ENCODE measurements at regions not wholly inside any gene's neighbourhood (a gene's known extent, or its start where the extent isn't known, plus 50 kb on each side); places are given as distances from the start of the nearest gene placed in this dataset.

DNA sequence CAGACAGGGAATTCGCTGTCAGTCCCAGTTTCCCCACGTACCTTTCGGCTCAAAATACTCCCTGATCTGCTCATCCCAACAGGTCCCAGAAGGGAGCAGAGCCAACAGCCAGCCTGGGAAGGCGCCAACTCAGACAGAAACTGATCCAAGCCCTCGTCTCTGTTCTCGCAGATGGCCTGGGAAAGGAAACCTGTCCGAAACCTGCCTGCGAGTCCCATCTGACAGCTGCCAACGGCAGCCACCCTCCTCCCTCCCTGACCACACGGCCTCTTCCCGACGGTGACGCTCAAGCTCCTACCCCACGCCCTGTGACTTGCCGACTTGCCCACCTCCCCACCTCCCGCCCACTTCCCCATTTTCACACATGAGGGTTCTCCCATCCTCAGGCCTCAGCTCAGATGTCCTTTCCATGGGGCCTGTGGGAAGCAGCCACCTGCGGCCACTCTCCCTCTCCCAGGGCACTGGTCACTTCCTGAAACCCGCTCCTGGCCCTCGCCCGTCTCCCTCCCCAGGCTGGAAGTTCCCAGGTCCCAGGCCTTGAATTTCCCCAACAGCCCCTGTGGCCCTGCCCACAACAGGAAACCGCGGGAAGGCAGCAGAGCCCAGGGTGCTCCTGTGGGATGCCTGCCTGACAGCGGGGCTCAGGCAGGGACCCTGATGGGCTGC lies 60.9 kb upstream of the FBRSL1 start:
- H3K4me3 ChIP-seq (ENCODE audit: low read length), result no peak overlapping the region
- TF ChIP-seq, protein P1, sequence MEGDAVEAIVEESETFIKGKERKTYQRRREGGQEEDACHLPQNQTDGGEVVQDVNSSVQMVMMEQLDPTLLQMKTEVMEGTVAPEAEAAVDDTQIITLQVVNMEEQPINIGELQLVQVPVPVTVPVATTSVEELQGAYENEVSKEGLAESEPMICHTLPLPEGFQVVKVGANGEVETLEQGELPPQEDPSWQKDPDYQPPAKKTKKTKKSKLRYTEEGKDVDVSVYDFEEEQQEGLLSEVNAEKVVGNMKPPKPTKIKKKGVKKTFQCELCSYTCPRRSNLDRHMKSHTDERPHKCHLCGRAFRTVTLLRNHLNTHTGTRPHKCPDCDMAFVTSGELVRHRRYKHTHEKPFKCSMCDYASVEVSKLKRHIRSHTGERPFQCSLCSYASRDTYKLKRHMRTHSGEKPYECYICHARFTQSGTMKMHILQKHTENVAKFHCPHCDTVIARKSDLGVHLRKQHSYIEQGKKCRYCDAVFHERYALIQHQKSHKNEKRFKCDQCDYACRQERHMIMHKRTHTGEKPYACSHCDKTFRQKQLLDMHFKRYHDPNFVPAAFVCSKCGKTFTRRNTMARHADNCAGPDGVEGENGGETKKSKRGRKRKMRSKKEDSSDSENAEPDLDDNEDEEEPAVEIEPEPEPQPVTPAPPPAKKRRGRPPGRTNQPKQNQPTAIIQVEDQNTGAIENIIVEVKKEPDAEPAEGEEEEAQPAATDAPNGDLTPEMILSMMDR (conservative IDR thresholded peaks at IDR 0.05; ENCODE audit: low read depth, low read length), result no peak
- no peak for DNase-seq (ENCODE audit: low read depth)

DNA sequence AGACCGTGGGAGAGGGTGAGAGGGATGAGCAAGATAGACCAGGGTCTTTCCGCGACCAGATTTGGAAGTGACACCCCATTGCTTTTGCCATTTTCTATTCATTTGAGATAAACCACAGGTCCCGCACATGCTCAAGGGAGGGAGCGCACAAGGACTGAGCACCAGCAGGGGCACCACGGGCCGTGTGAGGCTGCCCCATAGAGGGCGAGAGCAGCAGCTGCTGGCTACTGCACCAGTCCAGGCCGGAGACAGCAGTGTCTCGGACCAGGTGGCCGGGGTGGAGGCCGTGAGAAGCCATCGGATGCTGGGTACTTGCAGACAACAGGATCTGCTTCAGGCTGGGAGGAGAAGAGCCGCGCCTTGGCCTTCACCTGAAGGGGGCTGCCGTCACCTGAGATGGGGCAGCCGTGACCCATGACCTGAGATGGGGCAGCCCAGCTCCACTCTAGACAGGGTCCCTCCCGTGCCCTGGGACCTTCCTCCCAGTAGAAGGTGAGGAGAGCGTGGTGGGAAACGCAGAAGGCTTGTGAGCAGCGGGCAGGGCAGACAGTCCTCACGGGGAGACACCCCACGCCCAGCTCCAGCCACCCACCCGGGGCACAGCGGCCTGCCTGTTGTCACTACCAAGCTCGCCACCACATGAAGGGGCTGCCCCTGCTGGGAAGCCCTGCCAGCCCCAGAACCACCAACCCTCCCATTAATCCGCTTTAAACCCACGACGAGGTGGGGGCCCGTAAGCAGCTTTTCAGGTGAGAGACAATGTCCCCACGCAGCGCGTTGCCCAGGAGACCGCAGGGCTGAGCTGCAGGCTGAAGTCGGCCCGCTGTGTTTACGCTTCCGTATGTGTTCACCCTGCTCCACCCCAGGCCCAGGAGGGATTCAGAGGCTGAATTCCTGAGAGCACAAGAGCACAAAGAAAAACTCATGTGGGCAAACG lies 61.7 kb upstream of the FBRSL1 start:
- TF ChIP-seq, protein P1 (conservative IDR thresholded peaks at IDR 0.05; ENCODE audit: low read depth, low read length), result peak; percentile 8
- DNase-seq (ENCODE audit: low read depth), result peak; percentile 27
- no peak overlapping the region for H3K4me3 ChIP-seq (ENCODE audit: low read length)

DNA sequence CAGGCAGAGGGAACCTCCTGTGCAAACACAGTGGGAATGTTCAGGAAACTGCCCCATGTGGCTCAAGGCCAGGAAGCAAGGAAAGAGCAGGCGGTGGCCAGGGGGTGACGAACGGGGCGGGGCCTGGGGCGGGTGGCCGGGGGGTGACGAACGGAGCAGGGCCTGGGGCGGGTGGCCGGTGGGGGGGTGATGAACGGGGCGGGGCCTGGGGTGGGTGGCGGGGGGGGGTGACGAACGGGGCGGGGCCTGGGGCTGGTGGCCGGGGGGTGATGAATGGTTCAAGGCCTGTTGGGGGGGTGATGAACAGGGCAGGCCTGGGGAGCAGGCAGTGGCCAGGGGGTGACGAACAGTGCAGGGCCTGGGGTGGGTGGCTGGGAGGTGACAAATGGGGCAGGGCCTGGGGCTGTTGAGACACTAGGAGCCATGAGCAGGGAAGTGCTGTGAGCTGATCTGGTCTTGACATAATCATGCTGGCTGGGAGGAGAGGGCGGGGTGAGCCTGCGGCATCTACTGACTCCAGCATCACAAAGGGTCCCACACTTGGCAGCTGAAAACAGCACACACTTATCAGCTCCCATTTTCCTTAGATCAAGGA lies 62.7 kb upstream of the FBRSL1 start:
- DNase-seq (ENCODE audit: low read depth), result no peak
- TF ChIP-seq, protein P1 (conservative IDR thresholded peaks at IDR 0.05; ENCODE audit: low read depth, low read length), result no peak

DNA sequence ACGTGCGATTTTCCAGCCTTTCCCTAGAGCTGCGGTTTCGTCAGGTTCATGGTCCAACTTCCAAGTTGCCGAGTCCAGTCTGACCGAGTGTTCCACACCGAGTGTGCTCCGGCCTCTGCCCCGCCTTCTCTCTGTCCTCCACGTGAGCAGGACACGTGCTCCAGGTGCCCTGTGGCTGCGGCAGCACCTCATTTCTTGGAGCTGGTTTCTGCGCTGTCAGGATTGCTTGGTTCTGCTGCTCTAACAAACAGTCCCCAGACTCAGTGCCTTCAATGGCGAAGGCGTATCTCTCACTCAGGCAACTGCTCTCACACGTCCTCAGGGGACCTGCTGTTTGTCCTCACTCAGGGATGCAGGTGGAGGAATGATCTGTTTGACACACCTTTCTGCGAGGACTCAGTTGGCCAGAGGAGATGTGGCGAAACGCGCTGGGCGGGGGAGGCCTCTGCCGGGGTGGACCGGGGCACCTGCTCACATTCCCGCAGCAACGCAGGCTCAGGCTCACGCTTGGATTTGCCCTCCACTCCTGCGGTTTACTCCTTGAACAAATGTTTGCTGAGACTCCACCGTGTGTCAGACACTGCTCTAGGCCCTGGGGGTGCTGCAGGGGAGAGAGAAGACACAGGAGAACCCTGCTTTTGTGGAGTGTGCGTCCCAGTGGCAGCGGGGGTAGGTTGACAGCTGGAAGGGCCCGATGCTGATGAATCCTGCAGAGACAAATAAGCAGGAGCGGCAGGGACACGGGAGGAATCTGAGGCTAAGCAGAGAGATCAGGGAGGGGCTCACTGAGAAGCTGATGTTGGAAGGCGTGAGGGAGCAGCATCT lies 63.4 kb upstream of the FBRSL1 start:
- TF ChIP-seq, protein P1 (conservative IDR thresholded peaks at IDR 0.05; ENCODE audit: low read depth, low read length), result no peak
- no peak overlapping the region for H3K4me3 ChIP-seq (ENCODE audit: low read length)
- DNase-seq (ENCODE audit: low read depth), result no peak

More for the DNA sequence above, 62.7 kb upstream of the FBRSL1 start:
- H3K4me3 ChIP-seq (ENCODE audit: low read length), result no peak overlapping the region

DNA sequence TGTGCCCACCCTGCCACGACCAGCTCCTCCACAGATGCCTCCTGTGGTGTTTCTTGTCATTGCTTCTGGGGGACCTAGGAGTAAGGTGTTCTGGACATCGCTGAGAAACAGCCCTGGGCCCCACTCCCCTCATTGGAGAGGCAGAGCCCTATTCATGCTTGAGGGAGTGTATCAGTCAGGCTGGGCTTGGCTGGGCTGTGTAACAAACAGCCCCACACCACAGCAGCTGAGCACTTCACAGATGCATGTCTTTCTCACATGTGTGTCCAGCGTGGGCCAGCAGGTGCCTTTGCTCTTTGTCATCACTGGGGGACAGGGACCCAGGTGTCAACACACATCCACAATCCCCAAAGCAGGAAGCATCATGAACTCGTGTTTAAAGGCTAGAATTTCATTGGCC lies 65.1 kb upstream of the FBRSL1 start:
- no peak overlapping the region for H3K4me3 ChIP-seq (ENCODE audit: low read length)

More for the DNA sequence above, 65.1 kb upstream of the FBRSL1 start:
- no peak for DNase-seq (ENCODE audit: low read depth)
- TF ChIP-seq, protein P1 (conservative IDR thresholded peaks at IDR 0.05; ENCODE audit: low read depth, low read length), result no peak

Data from retinal pigment epithelial cell (primary cell).